Fibroblast of the aortic adventitia (primary cell): ENCODE measurements at regions not wholly inside any gene's neighbourhood (a gene's known extent, or its start where the extent isn't known, plus 50 kb on each side); places are given as distances from the start of the nearest gene placed in this dataset.
"Not testable (repeated sequence)": the region's sequence is repeated elsewhere in the genome, so short reads cannot be mapped to it uniquely, and the experiment has no call there.

Experiments used
- DNase-seq: peaks from one replicate; pipeline ENCODE4 v3.0.0-alpha.2; 2010; ENCODE audit warnings: low read depth
- H3K4me3 ChIP-seq: 2 replicates; pipeline ENCODE4 v1.5.1; 2011; ENCODE audit warnings: low read depth, mild to moderate bottlenecking, control low read depth, low read length, moderate library complexity
- CTCF ChIP-seq: IDR thresholded peaks from 2 replicates; pipeline ENCODE4 v1.5.1; 2011; ENCODE audit warnings: mild to moderate bottlenecking, low read length, control low read depth, inconsistent platforms; ENCODE audit not compliant: insufficient read depth

GRCh38 chr6:155883334-155883731, 427.7 kb upstream of the NOX3 start:
- DNase-seq, result no peak
- TF ChIP-seq CTCF, result no peak
- no peak overlapping the region for H3K4me3 ChIP-seq

GRCh38 chr6:155882527-155883333, 427.1 kb upstream of the NOX3 start:
- no peak for TF ChIP-seq CTCF

GRCh38 chr6:155881826-155882526, 426.3 kb upstream of the NOX3 start:
- no peak overlapping the region for H3K4me3 ChIP-seq
- TF ChIP-seq CTCF, result no peak
- no peak for DNase-seq

More at GRCh38 chr6:155882527-155883333, 427.1 kb upstream of the NOX3 start:
- no peak overlapping the region for H3K4me3 ChIP-seq
- DNase-seq, result no peak

- H3K4me3 ChIP-seq, result no peak overlapping the region
- no peak for TF ChIP-seq CTCF
- DNase-seq, result peak; percentile 36
Observed at GRCh38 chr6:155880900-155881299, 425.3 kb upstream of the NOX3 start.

GRCh38 chr6:155872961-155873360, 417.3 kb upstream of the NOX3 start:
- no peak overlapping the region for H3K4me3 ChIP-seq
- no peak for TF ChIP-seq CTCF
- DNase-seq, result no peak

GRCh38 chr6:155867682-155868081, 412.0 kb upstream of the NOX3 start:
- no peak for TF ChIP-seq CTCF
- DNase-seq, result no peak
- H3K4me3 ChIP-seq, result no peak overlapping the region

- H3K4me3 ChIP-seq, DNase-seq: not testable (repeated sequence)
Observed at GRCh38 chr6:155866676-155867390, 411.2 kb upstream of the NOX3 start.
